ENCODE measurements at regions not wholly inside any gene's neighbourhood (a gene's known extent, or its start where the extent isn't known, plus 50 kb on each side); places are given as distances from the start of the nearest gene placed in this dataset.
"Not testable (repeated sequence)": the region's sequence is repeated elsewhere in the genome, so short reads cannot be mapped to it uniquely, and the experiment has no call there.

DNA sequence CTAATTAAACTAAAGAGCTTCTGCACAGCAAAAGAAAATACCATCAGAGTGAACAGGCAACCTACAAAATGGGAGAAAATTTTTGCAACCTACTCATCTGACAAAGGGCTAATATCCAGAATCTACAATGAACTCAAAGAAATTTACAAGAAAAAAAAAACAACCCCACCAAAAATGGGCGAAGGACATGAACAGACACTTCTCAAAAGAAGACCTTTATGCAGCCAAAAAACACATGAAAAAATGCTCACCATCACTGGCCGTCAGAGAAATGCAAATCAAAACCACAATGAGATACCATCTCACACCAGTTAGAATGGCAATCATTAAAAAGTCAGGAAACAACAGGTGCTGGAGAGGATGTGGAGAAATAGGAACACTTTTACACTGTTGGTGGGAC is 100.7 kb downstream of the GPX5 start:
- not testable (repeated sequence) for DNase-seq

- DNase-seq: no peak
These were observed 106.7 kb downstream of the GPX5 start for GRCh38 chr6:28632326-28632851.

DNA sequence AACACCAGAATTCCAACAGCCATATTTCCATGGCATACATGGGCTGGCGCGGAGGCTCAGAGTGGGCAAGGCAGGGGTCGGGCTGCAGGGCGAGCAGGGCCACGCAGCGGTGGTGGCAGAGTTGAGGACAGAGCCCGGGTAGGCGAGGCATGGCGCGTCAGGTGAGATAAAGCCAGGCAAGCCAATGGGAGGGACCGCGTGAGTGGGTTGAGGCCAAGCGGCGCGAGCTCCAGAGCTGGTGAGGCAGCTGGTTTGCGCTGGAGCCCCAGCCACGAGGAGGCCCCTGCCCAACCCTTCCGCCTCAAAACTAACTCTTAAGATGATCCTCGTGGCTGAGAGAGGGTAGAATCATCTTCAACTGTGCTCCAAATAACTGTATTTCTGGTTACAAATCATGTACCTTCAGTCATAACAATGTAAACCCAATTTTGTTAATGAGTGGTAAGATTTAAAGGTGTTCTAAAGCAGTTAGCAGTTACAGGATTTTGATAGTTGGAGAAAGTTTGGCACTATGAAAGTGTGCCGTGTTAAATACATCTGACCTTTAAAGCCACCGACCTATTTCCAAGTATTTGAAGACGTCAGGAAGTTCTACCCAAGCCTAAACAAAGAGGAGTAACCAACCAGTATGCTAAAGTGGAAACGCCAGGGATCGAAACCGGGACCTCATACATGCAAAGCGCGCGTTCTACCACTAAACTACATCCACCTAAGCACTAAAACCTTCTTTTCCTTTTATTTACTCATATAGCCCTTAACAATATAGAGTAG is 107.9 kb downstream of the GPX5 start:
- no peak for DNase-seq

DNA sequence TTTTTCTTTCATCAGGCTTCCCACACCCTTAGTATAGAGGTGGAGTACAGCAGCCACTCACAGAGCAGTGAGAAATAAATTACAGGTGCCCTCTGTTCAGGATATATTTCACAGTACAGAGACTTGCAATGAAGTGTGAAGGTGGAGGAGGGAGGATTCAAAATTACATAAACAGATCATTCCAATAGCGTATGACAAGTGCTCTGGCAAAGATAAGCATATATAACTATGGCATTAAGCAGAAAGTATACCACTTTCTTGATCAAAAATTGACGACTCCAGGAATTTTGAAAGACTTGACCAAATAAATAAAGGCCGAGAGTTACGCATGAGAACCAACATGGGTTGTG is 108.7 kb downstream of the GPX5 start:
- DNase-seq: no peak

- DNase-seq: no peak
These were observed 109.3 kb downstream of the GPX5 start for GRCh38 chr6:28634761-28635546.

GRCh38 chr6:28635547-28636158 is 110.0 kb downstream of the GPX5 start:
- no peak for DNase-seq

DNA sequence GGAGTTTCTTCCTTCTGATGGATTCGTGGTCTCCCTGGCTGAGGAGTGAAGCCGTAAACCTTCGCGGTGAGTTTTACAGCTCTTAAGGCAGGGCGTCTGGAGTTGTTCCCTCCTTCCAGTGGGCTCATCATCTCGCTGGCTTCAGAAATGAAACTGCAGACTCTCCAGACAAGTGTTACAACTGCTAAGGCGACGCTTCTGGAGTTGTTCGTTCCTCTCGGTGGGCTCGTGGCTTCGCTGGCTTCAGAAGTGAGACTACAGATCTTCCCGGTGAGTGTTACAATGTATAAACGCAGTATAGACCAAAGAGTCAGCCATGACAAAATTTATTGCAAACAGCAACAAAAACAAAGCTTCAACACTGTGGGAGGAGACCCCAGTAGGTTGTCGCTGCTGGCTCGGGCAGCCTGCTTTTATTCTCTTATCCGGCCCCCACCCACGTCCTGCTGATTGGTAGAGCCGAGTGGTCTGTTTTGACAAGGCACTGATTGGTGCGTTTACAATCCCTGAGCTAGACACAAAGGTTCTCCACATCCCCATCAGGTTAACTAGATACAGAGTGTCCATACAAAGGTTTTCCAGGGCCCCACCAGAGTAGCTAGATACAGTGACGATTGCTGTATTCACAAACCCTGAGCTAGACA is 113.2 kb downstream of the GPX5 start:
- no peak for DNase-seq

DNA sequence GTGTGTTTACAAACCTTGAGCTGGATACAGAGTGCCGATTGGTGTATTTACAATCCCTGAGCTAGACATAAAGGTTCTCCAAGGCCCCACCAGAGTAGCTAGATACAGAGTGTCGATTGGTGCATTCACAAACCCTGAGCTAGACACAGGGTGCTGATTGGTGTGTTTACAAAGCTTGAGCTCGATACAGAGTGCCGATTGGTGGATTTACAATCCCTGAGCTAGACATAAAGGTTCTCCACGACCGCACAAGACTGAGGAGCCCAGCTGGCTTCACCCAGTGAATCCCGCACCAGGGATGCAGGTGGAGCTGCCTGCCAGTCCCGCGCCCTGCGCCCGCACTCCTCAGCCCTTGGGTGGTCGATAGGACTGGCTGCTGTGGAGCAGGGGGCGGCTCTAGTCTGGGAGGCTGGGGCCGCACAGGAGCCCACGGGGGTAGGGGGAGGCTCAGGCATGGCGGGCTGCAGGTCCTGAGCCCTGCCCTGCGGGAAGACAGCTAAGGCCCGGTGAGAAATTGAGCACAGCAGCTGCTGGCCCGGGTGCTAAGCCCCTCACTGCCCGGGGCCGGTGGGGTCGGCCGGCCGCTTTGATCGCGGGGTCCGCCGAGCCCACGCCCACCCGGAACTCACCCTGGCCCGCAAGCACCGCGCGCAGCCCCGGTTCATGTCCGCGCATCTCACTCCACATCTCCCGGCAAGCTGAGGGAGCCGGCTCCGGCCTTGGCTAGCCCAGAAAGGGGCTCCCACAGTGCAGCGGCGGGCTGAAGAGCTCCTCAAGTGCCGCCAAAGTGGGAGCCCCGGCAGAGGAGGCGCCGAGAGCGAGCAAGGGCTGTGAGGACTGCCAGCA is 114.0 kb downstream of the GPX5 start:
- not testable (repeated sequence) for DNase-seq

GRCh38 chr6:28643017-28643740 is 117.5 kb downstream of the GPX5 start:
- no peak for DNase-seq

- DNase-seq: no peak
These were observed 121.0 kb downstream of the GPX5 start for GRCh38 chr6:28646650-28647049.

DNA sequence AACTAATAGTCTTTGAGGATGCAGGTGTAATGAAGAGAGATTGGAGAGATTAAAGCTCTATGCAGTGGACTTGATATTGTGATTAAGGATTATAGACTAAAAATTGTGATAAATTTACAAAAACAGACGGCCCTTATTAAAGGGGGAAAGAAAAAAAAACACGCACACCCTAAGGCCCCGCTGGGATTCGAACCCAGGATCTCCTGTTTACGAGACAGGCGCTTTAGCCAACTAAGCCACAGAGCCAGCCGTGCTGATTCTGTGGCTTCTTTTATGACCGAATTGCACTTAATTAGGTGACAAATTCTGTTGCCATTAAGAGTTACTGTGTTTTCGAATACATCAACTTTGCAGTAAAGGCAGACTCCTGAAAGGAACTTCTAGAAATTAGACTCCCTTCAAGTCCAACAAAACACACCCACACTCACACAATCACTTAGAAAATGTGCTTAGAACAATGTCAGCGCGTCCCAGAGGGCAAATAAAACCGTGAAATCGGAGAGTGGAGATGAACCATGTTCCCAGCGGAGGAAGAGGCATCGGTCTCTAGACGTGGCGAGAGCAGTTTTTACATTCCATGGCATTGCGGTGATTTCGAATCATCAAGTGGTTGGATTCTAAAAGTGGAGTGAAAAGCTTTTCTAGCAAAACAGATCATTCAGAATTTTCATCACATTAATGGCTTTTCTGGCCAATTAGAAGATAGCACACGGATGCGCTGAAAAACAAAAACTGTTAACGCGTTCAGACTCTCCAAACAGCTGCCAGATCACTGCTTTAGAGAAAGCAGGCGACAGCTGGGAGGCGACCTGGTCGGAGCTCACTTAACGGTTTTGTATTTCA is 122.6 kb downstream of the GPX5 start:
- no peak for DNase-seq

DNA sequence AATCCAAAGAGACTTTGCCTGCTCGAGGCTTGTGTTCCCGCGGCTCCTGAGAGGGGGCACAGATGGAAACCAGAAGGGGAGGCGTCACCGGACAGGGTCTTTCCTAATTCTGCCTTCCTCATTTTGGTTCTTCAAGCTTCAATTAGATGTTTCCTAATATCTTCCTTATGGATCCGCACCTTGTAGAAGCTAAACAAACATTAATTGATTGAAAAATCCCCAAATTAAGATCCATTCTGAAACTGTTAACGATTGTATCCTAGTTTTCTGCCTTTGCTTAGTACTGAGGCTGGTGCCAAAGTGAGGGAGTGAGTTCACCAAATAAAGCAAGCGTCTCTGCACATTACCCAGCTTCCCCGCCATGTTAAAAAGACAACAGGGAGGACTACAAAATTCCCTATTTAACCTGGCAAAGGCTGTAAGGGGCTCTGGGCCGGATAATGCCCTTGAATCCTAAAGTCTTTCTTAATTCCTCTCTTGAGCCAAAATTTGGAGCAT is 123.2 kb downstream of the GPX5 start:
- no peak for DNase-seq

- no peak for DNase-seq
These were observed 125.5 kb downstream of the GPX5 start for GRCh38 chr6:28651161-28651560.

DNA sequence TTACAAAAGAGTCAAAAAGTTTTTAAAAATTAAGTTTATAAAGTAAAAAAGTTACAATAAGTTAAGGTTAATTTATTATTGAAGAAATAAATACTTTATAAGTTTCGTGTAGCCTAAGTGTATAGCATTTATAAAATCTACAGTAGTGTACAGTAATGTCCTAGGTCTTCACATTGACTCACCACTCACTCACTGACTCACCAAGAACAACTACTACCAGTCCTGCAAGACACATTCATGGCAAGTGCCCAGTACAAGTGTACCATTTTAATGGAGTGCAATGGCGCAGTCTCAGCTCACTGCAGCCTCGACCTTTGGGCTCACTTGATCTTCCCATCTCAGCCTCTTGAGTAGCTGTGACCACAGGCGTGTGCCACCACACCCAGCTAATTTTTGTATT is 128.2 kb downstream of the GPX5 start:
- no peak for DNase-seq

GRCh38 chr6:28655164-28655563 is 129.5 kb downstream of the GPX5 start:
- no peak for DNase-seq

GRCh38 chr6:28656715-28657114 is 131.0 kb downstream of the GPX5 start:
- DNase-seq: no peak

- DNase-seq: no peak
These were observed 131.7 kb downstream of the GPX5 start for GRCh38 chr6:28657381-28657768.

DNA sequence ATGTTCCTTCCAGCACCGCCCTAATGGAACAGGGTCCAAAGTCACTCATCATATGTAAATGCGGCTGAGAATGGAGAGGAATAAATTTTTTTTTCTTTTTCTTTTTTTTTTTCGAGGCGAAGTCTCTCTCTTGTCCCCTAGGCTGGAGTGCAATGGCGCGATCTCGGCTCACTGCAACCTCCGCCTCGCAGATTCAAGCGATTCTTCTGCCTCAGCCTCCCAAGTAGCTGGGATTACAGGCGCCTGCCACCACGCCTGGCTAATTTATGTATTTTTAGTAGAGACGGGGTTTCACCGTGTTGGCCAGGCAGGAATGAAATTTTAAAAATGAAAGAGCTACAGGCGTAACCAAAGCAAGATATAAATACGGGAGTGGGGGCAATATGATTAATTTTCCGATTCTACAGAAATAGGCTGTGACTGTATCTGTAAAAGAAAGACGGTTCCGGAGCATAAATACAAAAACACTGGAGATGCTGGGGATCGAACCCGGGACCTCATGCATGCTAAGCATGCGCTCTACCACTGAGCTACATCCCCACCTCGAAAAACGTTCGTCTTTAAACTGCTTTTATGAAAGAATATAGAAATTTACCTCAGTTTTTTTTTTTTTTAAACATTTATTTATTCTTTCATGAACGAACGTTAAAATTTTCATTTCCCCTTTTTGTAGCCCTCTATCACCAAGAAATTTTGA is 132.2 kb downstream of the GPX5 start:
- DNase-seq: peak; percentile 43

DNA sequence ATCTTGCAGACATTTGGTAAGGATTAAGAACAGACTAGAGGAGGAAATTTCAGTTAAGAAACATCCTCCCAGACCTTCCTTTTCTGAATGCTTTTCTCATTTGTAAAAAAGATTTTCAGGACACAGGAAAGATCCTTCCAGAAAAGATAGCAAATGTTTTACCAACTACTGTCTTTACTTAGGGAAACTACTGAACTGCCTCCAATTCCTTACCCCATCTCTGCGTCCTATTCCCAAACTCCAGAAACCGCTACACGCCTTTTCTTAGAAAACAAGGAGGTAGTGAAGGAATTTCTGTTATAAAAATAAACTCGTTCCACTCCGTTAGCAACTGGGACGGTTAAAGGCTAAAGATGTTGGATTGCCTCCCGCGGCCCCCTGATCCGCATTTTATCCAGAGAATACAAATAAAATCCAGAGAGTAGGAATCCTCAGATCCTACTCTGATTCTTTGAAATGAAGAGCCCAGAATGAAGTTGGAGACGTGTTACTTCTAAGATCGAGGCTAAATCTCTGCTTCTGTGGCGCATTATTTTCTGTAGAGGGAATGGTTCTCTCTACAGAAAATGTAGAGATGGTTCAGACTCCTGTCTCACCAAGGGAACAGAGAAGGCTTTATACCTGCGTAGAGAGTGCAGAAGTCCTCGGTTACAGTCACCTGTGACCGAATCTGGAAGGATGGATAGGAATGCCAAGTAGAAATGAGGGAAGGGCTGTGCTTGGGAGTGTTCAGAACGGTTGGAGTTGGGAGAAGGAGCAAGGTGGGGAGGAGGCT is 133.0 kb downstream of the GPX5 start:
- no peak for DNase-seq

Measured in activated CD8-positive, alpha-beta memory T cell treated with anti-CD3 and anti-CD28 coated beads, Interleukin-2, amount 50 U/mL, for 4 hours (primary cell).